ENCODE measurements at regions not wholly inside any gene's neighbourhood (a gene's known extent, or its start where the extent isn't known, plus 50 kb on each side); places are given as distances from the start of the nearest gene placed in this dataset.

DNA sequence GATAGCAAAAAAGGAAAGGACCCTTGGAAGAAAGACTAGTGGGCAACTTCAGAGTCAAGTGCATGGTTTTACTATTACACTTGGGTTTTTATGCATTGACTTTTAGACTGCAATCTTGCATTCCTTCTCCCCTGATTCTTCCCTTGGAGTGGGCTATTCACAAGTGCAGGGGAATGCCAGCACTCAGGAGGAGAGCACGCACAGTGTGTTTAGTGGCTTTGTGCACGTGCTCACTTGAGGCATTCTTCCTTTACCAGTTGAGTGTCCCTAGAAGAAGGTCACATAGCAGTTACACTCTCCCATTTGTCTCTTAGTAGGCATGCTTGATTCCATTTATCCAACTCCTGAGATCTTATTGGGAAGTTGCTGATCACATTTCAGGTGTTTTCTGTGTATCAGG, 351.1 kb upstream of the HSFY2 start:
- TF ChIP-seq, protein P1, sequence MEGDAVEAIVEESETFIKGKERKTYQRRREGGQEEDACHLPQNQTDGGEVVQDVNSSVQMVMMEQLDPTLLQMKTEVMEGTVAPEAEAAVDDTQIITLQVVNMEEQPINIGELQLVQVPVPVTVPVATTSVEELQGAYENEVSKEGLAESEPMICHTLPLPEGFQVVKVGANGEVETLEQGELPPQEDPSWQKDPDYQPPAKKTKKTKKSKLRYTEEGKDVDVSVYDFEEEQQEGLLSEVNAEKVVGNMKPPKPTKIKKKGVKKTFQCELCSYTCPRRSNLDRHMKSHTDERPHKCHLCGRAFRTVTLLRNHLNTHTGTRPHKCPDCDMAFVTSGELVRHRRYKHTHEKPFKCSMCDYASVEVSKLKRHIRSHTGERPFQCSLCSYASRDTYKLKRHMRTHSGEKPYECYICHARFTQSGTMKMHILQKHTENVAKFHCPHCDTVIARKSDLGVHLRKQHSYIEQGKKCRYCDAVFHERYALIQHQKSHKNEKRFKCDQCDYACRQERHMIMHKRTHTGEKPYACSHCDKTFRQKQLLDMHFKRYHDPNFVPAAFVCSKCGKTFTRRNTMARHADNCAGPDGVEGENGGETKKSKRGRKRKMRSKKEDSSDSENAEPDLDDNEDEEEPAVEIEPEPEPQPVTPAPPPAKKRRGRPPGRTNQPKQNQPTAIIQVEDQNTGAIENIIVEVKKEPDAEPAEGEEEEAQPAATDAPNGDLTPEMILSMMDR (IDR thresholded peaks at IDR 0.05) = no peak
- no peak for TF ChIP-seq EZH2 (IDR thresholded peaks at IDR 0.05; ENCODE audit: borderline replicate concordance, insufficient read depth, low read depth, low read length, poor library complexity, severe bottlenecking)
